NCI-H2227 (cell line): ENCODE measurements at regions not wholly inside any gene's neighbourhood (a gene's known extent, or its start where the extent isn't known, plus 50 kb on each side); places are given as distances from the start of the nearest gene placed in this dataset.
"Not testable (repeated sequence)": the region's sequence is repeated elsewhere in the genome, so short reads cannot be mapped to it uniquely, and the experiment has no call there.

Experiments used
- DNase-seq: peaks from one replicate; lab custom pipeline; 2025; ENCODE audit not compliant: unreplicated experiment; lab: John Stamatoyannopoulos, UW

DNA sequence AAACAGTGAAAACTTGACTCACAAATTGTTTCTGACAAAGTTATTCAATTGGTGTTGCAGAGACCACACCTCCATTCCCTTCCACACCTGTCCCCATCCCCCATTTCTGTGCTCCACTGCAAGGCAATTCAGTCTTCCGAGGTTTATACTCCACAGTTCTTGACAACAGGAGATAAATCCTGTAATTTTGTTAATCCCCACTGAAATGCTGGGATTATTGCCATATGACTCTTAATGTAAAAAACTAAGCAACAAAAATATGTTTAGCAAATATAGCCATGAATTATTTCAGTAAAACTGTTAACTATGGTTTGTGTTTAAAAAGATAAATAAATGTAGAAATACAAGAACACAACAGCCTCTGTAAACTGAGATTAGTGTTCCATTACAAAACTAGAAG, 170.1 kb upstream of the SEMA3D start:
- no peak for DNase-seq

- DNase-seq = no peak
Measured at GRCh38 chr7:85343484-85343883, 156.6 kb upstream of the SEMA3D start.

- DNase-seq = no peak
Measured at GRCh38 chr7:85342781-85343180, 155.9 kb upstream of the SEMA3D start.

DNA sequence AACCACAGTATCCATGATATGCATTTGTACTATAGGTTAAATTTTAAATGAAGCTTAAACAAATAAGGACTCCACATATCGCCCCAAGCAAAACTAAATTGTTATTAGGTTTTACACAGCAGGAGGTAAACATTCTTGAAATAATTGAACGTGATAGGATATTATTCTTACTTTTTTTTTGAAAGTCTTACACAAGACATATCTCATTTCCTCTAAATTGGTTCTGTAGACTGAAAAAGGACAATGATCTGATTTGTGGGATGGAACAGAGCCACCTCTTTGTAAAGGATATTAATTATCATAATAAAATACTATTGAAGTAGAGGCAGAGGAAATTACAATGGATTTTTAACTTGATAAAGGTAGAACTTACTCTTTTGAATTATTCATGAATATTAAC, 155.1 kb upstream of the SEMA3D start:
- no peak for DNase-seq

- no peak for DNase-seq
Measured at GRCh38 chr7:85341121-85341520, 154.3 kb upstream of the SEMA3D start.

DNA sequence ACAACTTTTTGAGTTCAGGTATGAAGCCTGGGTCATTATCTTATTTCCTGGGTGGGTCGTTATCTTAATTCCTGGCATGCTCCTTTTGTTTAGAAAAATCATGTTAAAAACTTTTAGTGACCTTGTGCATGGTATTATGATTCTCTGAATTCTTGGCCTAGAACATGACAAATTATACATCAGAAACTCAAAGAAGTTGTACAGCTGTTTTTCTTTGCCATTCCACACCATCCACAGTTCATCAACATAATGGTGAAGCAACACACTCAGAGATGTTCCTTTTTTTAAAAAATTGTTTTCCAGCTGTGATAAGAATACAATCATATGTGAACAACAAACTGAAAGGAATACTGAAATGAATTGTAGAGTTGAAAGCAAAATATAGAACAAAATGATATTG, 149.2 kb upstream of the SEMA3D start:
- no peak for DNase-seq

DNA sequence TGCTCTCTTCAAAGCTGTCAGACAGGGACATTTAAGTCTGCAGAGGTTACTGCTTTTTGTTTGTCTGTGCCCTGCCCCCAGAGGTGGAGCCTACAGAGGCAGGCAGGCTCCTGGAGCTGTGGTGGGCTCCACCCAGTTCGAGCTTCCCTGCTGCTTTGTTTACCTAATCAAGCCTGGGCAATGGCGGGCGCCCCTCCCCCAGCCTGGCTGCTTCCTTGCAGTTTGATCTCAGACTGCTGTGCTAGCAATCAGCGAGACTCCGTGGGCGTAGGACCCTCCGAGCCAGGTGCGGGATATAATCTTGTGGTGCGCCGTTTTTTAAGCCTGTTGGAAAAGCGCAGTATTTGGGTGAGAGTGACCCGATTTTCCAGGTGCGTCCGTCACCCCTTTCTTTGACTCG, 148.3 kb upstream of the SEMA3D start:
- DNase-seq = not testable (repeated sequence)

DNA sequence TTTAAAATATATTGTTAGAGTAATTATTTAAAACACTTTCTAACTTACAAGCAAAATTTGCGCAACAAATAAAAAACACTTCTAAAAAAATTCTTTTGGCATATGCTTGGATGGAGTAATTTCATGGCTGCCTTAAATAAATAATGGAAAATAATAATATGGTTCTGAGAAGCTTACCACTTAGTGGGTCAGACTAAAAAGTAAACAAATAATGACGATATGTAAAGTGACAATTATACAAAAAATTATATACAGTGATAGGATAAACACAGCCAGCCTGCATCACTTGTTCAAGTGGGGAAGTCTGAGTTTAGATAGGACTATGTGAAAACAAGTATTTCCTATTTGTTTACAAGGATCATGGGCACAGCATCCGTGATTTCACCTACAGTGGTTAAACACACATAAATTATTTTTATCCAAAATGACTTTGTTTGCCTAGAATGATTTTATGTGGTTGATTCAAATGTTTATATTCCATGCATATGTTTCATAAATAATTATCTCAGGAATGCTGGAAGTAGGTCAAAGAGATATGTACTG, 141.7 kb upstream of the SEMA3D start:
- DNase-seq = no peak

- DNase-seq = no peak
Measured at GRCh38 chr7:85324145-85324799, 137.4 kb upstream of the SEMA3D start.

DNA sequence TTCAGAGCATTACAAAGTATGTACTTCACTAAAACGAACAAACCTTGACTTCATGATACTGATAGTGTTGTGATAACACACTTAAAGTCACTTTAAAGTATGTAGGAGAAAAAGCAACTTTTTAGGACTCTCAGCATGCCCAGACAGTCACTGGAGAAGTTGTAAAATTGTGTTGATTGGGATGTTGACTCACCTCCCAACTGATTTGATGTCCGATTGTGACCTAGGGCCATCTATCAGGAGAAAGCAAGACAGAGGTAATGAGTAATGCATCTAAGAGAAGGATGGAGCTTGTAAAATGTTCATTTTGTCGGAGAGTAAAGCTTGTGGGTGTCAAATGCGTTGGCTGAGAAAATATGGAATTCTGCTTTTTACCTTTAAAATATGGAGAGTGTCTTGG, 135.4 kb upstream of the SEMA3D start:
- no peak for DNase-seq

GRCh38 chr7:85320699-85321476, 134.0 kb upstream of the SEMA3D start:
- DNase-seq = no peak

DNA sequence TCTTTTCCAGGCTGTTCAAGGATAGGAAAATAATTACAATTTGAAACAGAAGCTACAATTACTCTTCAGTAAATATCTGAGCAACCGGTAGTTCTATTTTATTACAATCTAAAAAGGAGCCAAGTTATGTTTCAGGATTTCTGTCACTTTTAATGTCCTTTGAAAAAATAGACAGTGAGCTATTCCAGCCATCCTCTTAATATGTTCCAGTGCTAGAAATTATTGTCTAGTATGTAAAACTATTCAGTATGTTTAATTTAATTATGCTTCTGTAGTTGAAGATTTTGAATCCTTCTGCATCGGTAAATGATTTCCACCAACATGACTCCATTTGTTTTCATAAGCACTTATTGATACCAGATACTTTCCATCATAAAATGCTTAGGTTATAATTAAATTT, 129.6 kb upstream of the SEMA3D start:
- DNase-seq = no peak

- DNase-seq = no peak
Measured at GRCh38 chr7:85310301-85310700, 123.4 kb upstream of the SEMA3D start.

GRCh38 chr7:85306115-85306514, 119.3 kb upstream of the SEMA3D start:
- no peak for DNase-seq

DNA sequence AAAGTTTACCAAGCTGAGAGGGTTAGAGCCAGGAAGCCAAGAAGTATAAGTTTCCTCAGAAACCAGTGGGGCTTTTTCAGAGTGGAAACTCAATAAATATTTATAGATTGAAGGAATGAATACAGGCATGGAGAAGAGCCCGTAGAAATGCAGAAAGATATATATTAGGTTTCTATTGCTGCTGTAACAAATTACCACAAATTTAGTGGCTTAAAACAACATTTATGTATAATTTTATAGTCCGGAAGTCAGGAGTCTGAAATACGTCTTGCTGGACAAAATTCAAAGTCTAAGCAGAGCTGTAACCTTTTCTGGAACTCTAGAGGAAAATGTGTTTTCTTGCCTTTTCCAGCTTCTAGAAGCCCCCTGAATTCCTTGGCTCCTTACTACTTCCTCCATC, 107.3 kb upstream of the SEMA3D start:
- no peak for DNase-seq

GRCh38 chr7:85292908-85293576, 106.2 kb upstream of the SEMA3D start:
- no peak for DNase-seq

GRCh38 chr7:85290269-85290668, 103.4 kb upstream of the SEMA3D start:
- no peak for DNase-seq

DNA sequence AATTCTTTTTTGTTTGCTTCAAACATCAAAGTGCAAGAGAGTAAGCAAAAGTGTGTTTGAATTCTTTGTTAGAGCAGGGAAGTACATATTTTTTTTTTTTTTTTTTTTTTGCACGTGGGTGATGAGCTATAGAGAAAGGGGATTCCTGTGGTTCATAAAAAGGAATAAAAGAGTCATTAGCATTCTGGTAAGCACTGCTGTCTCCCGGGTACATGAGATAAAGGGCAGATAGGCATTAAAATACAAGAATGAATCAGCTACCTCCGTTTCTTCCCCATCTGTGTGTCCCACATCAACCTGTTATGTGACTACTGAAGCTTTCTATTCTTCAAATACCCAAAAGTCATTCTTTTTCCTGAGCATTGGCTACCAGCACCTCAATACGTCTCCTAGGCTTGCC, 102.4 kb upstream of the SEMA3D start:
- no peak for DNase-seq

DNA sequence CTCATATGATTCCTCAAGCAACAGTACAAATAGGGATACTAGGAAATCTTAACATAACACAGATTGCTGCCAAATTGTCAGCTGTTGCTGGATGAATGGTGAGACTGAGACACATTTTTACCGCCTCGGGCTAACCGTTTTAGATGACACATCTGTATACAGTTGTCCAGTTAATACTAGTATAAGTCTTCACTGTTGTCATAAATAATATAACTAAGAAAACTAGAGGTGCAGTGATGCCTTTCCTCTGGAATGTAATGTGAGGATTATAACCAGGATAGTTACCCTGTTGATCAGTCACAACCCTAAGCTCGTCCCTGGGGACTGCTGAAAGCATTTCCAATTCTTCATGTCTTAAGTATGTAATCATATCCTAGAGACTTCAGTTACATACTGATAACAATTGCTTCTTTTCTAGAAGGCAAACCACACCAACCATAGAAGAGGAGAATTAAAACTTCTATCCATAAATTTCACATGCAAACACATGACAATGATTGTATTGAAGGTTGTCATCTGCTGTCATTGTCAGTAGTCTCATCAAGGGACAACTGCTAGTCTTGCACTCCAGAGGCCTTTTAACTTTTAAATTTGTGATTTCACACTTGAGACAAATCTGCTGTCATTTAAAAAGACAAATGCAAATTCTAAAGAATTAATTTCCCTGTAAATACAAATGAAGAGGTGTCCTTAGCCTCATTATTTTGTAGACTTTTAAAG, 100.4 kb upstream of the SEMA3D start:
- no peak for DNase-seq

GRCh38 chr7:85286446-85286845, 99.6 kb upstream of the SEMA3D start:
- DNase-seq = no peak

- no peak for DNase-seq
Measured at GRCh38 chr7:85285527-85285926, 98.7 kb upstream of the SEMA3D start.
